Ureter (tissue), 1 donor: ENCODE measurements at regions not wholly inside any gene's neighbourhood (a gene's known extent, or its start where the extent isn't known, plus 50 kb on each side); places are given as distances from the start of the nearest gene placed in this dataset.
A peak's percentile ranks its signal among the peaks of the same experiment; 100 is the strongest.
"Not testable (repeated sequence)": the region's sequence is repeated elsewhere in the genome, so short reads cannot be mapped to it uniquely, and the experiment has no call there.

Source experiments
- DNase-seq: peaks from one replicate; pipeline ENCODE4 v3.0.0-alpha.2; 2020; ENCODE audit warnings: low spot score
- donor health status: DM: yes; HTN: yes; CAD: no.

- not testable (repeated sequence) for DNase-seq
Observed at GRCh38 chrX:94341730-94342129, 667.7 kb downstream of the FAM133A start.

GRCh38 chrX:94361241-94361640 lies 687.2 kb downstream of the FAM133A start:
- DNase-seq: no peak

GRCh38 chrX:94365736-94366135 lies 691.7 kb downstream of the FAM133A start:
- DNase-seq: no peak

GRCh38 chrX:94366616-94367015 lies 692.6 kb downstream of the FAM133A start:
- DNase-seq: no peak

- DNase-seq: no peak
Observed at GRCh38 chrX:94389044-94389443, 715.0 kb downstream of the FAM133A start.

- peak; percentile 68 for DNase-seq
Observed at GRCh38 chrX:94400488-94400887, 726.5 kb downstream of the FAM133A start.

GRCh38 chrX:94401426-94401825 lies 727.4 kb downstream of the FAM133A start:
- no peak for DNase-seq

- no peak for DNase-seq
Observed at GRCh38 chrX:94414746-94415145, 740.7 kb downstream of the FAM133A start.

- no peak for DNase-seq
Observed at GRCh38 chrX:94418065-94418464, 744.1 kb downstream of the FAM133A start.

GRCh38 chrX:94424456-94424855 lies 750.5 kb downstream of the FAM133A start:
- DNase-seq: no peak

GRCh38 chrX:94430091-94430490 lies 756.1 kb downstream of the FAM133A start:
- DNase-seq: no peak

- no peak for DNase-seq
Observed at GRCh38 chrX:94435799-94436198, 761.8 kb downstream of the FAM133A start.

GRCh38 chrX:94454159-94454558 lies 780.2 kb downstream of the FAM133A start:
- no peak for DNase-seq

- no peak for DNase-seq
Observed at GRCh38 chrX:94454606-94455005, 780.6 kb downstream of the FAM133A start.

- no peak for DNase-seq
Observed at GRCh38 chrX:94455782-94456181, 781.8 kb downstream of the FAM133A start.

- no peak for DNase-seq
Observed at GRCh38 chrX:94492541-94492940, 818.5 kb downstream of the FAM133A start.

GRCh38 chrX:94493405-94493804 lies 819.4 kb downstream of the FAM133A start:
- DNase-seq: no peak

GRCh38 chrX:94511564-94511963 lies 837.6 kb downstream of the FAM133A start:
- no peak for DNase-seq

- DNase-seq: no peak
Observed at GRCh38 chrX:94515009-94515408, 841.0 kb downstream of the FAM133A start.

GRCh38 chrX:94524867-94525266 lies 850.9 kb downstream of the FAM133A start:
- no peak for DNase-seq

GRCh38 chrX:94545722-94546121 lies 871.7 kb downstream of the FAM133A start:
- DNase-seq: no peak

- no peak for DNase-seq
Observed at GRCh38 chrX:94551831-94552230, 877.8 kb downstream of the FAM133A start.

- DNase-seq: no peak
Observed at GRCh38 chrX:94560930-94561329, 886.9 kb downstream of the FAM133A start.

GRCh38 chrX:94576367-94577004 lies 902.5 kb downstream of the FAM133A start:
- DNase-seq: no peak
